ENCODE measurements at regions not wholly inside any gene's neighbourhood (a gene's known extent, or its start where the extent isn't known, plus 50 kb on each side); places are given as distances from the start of the nearest gene placed in this dataset.

DNA sequence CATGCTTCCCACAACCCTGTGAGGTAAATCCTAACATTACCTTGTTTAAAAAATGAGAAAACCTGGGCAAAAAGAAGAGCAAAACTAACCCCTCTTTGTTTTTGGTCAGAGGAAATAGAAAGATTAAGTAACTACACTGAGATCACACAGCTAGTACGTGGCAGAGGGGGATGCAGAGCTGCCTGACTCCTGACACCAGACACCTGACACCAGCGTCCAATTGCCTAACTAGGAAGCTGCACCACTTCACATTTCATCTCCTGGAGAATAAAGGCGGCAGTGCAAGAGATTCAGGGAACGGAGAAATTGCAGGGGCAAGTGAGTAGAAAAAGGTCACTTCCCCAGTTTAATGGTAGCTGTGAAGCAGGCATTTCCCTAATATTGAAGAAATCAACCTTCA is 229.3 kb upstream of the PTBP2 start:
- no peaks in the 10 kb centered on the region for H3K9me2 ChIP-seq (ENCODE audit: insufficient read depth)
- H3F3A ChIP-seq (ENCODE audit: insufficient read depth, low read depth): no peaks in the 10 kb centered on the region
- H3K36me3 ChIP-seq (ENCODE audit: low read depth): no peaks in the 10 kb centered on the region
- no peaks in the 10 kb centered on the region for H3K27me3 ChIP-seq (ENCODE audit: insufficient read depth, low read depth)
- CTCF ChIA-PET: no interaction called here
- no peak overlapping the region for H3K4me3 ChIP-seq
- H3K9me3 ChIP-seq (ENCODE audit: insufficient read depth, low read depth): no peaks in the 10 kb centered on the region
- H3K4me1 ChIP-seq (replicated peaks; ENCODE audit: insufficient read depth): no peaks in the 10 kb centered on the region
- DNase-seq: no peak
- no peaks in the 10 kb centered on the region for H3K79me2 ChIP-seq (ENCODE audit: low read depth)
- TF ChIP-seq, protein P1, sequence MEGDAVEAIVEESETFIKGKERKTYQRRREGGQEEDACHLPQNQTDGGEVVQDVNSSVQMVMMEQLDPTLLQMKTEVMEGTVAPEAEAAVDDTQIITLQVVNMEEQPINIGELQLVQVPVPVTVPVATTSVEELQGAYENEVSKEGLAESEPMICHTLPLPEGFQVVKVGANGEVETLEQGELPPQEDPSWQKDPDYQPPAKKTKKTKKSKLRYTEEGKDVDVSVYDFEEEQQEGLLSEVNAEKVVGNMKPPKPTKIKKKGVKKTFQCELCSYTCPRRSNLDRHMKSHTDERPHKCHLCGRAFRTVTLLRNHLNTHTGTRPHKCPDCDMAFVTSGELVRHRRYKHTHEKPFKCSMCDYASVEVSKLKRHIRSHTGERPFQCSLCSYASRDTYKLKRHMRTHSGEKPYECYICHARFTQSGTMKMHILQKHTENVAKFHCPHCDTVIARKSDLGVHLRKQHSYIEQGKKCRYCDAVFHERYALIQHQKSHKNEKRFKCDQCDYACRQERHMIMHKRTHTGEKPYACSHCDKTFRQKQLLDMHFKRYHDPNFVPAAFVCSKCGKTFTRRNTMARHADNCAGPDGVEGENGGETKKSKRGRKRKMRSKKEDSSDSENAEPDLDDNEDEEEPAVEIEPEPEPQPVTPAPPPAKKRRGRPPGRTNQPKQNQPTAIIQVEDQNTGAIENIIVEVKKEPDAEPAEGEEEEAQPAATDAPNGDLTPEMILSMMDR (conservative IDR thresholded peaks at IDR 0.05): no peak
- TF ChIP-seq EZH2 (IDR thresholded peaks at IDR 0.05; ENCODE audit: low read depth): no peak
- POLR2A ChIA-PET (ENCODE audit: unreplicated experiment): no interaction called here
- intact Hi-C loops (cut with micrococcal nuclease; ENCODE audit: unreplicated experiment): no loop called here
- no TSS peak for BruUV-seq (replicated peaks)
- H2AFZ ChIP-seq: no peak overlapping the region
- no peak overlapping the region for H3K4me2 ChIP-seq
- no peak overlapping the region for H3K27ac ChIP-seq
- H4K20me1 ChIP-seq (ENCODE audit: insufficient read depth): no peaks in the 10 kb centered on the region

DNA sequence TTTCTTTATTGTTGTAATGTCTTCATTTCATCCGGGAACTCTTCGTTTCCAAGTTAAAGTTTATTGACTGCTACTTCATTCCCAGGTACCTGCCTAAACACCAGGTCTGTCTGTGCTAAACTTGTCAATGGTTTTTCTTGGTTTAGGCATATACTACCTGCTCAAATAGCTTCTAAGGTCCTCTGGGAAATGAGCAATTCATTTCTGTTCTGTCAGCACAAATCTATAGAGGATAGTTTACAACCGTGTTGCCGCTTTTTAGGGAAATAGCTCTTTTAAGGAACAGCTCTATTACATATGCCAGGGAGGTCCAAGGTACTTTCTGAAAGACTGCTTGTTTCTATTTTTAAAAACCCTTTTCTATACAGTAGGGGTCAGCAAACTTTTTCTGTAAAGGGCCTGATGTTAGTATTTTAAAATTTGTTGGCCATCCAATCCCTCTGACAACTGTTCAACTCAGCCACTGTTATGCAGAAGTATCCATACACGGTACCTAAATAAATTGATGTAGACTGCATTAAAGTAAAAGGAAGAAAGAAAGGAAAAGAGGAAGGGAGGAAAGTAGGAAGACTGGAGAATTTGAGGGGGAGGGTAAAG is 222.7 kb upstream of the PTBP2 start:
- H3K36me3 ChIP-seq (ENCODE audit: low read depth): no peaks in the 10 kb centered on the region
- ChIA-PET POLR2A (ENCODE audit: unreplicated experiment) (no interaction called here), CTCF (no interaction called here)
- H3F3A ChIP-seq (ENCODE audit: insufficient read depth, low read depth): no peaks in the 10 kb centered on the region
- H3K9me3 ChIP-seq (ENCODE audit: insufficient read depth, low read depth): no peaks in the 10 kb centered on the region
- H2AFZ ChIP-seq: no peak overlapping the region
- no peak for TF ChIP-seq EZH2 (IDR thresholded peaks at IDR 0.05; ENCODE audit: low read depth)
- TF ChIP-seq, protein P1 (conservative IDR thresholded peaks at IDR 0.05): no peak
- H3K4me2 ChIP-seq: no peak overlapping the region
- peaks cover 2% of the 10 kb centered on the region; the same call in 1 of the 2 replicates for H4K20me1 ChIP-seq (ENCODE audit: insufficient read depth)
- intact Hi-C loops (cut with micrococcal nuclease; ENCODE audit: unreplicated experiment): no loop called here
- no peak for DNase-seq
- no peaks in the 10 kb centered on the region for H3K79me2 ChIP-seq (ENCODE audit: low read depth)
- no peaks in the 10 kb centered on the region for H3K9me2 ChIP-seq (ENCODE audit: insufficient read depth)
- H3K27me3 ChIP-seq (ENCODE audit: insufficient read depth, low read depth): no peaks in the 10 kb centered on the region
- H3K4me3 ChIP-seq: no peak overlapping the region
- H3K4me1 ChIP-seq (replicated peaks; ENCODE audit: insufficient read depth): no peaks in the 10 kb centered on the region
- no peak overlapping the region for H3K27ac ChIP-seq
- BruUV-seq (replicated peaks): no TSS peak

DNA sequence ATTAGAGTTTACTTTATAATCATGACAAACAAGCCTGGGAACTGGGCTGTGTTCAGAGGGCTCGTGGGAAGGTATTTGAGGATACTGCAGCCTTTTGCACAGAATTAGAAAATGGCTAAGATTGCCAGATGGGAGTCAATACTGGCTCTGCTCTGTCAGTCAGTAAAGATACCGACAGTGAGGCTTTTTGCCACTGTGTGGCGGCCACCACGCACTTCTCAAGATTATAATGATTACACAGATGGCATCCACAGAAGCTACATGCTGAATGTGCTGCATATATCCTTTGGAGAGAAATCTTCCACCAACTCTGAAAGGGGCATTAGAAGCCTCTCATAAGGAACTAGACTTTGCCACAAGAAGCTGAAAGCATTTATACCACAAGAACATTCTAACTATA is 213.4 kb upstream of the PTBP2 start:
- TF ChIP-seq, protein P1 (conservative IDR thresholded peaks at IDR 0.05): no peak
- TF ChIP-seq EZH2 (IDR thresholded peaks at IDR 0.05; ENCODE audit: low read depth): no peak
- no TSS peak for BruUV-seq (replicated peaks)
- ChIA-PET CTCF (no interaction called here), POLR2A (ENCODE audit: unreplicated experiment) (no interaction called here)
- Histone ChIP-seq H3K27ac (no peak overlapping the region), H3K4me2 (no peak overlapping the region), H2AFZ (no peak overlapping the region), H3K79me2 (ENCODE audit: low read depth) (no peaks in the 10 kb centered on the region), H3K27me3 (ENCODE audit: insufficient read depth, low read depth) (no peaks in the 10 kb centered on the region), H3K9me2 (ENCODE audit: insufficient read depth) (no peaks in the 10 kb centered on the region), H3K4me3 (no peak overlapping the region), H3K9me3 (ENCODE audit: insufficient read depth, low read depth) (no peaks in the 10 kb centered on the region), H3F3A (ENCODE audit: insufficient read depth, low read depth) (no peaks in the 10 kb centered on the region; the same call in 1 of the 2 replicates), H3K4me1 (replicated peaks; ENCODE audit: insufficient read depth) (no peaks in the 10 kb centered on the region), H4K20me1 (ENCODE audit: insufficient read depth) (peaks cover 5% of the 10 kb centered on the region; the same call in 1 of the 2 replicates), H3K36me3 (ENCODE audit: low read depth) (no peaks in the 10 kb centered on the region)
- peak in 1 of 2 experiments; percentile 2 for DNase-seq
- intact Hi-C loops (cut with micrococcal nuclease; ENCODE audit: unreplicated experiment): no loop called here

Measured in PC-9 (cell line).